ENCODE measurements at regions not wholly inside any gene's neighbourhood (a gene's known extent, or its start where the extent isn't known, plus 50 kb on each side); places are given as distances from the start of the nearest gene placed in this dataset.

DNA sequence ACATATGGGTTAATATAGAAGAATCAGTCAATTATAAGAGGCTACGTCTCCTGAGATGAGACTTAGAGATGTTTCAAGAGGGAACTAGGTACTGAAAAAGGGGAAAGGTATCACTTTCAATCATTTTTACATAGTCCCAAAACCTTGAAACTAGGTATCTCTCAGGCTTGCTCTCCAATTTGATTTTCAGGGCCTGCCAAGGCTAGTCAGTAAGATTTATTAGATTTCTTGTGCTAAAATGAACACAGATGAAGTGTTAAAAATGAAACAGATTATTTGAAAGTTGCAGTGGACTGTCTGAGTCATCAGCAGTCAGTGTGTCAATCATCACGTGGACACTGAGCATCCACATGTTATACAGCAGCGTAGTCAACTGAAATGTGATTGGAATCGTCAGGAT, 591.1 kb downstream of the DTWD2 start:
- TF ChIP-seq POLR2A (IDR thresholded peaks at IDR 0.05; ENCODE audit: low read length) (no peak), GATA1 (IDR thresholded peaks at IDR 0.05; ENCODE audit: low read depth, low read length) (no peak)
